NCI-H2227 (cell line): ENCODE measurements at regions not wholly inside any gene's neighbourhood (a gene's known extent, or its start where the extent isn't known, plus 50 kb on each side); places are given as distances from the start of the nearest gene placed in this dataset.
A peak's percentile ranks its signal among the peaks of the same experiment; 100 is the strongest.
"Not testable (repeated sequence)": the region's sequence is repeated elsewhere in the genome, so short reads cannot be mapped to it uniquely, and the experiment has no call there.

Experiments
- DNase-seq: peaks from one replicate; lab custom pipeline; 2025; ENCODE audit not compliant: unreplicated experiment; lab: John Stamatoyannopoulos, UW

GRCh38 chr6:27854421-27854820, 57.8 kb downstream of the OR2B2 start:
- DNase-seq, result no peak

DNA sequence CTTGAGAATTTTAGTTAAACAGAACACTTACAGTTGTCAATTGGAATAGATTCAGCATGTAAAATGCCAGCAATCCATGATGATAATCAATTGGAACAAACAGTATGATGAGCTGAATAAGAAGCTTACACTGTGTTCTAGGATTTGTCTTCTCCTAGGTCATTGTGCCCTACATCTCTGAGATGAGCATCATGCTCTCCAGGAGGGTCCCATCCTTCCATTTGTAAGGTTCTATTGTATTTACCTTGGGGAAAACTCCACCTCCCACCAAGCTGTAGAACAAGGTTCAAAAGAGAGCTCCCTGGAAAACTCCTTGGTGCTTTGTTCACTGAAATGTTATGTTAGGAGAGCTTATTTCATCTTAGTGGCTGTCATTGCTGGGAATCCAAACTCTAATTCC, 60.8 kb downstream of the OR2B2 start:
- no peak for DNase-seq

DNA sequence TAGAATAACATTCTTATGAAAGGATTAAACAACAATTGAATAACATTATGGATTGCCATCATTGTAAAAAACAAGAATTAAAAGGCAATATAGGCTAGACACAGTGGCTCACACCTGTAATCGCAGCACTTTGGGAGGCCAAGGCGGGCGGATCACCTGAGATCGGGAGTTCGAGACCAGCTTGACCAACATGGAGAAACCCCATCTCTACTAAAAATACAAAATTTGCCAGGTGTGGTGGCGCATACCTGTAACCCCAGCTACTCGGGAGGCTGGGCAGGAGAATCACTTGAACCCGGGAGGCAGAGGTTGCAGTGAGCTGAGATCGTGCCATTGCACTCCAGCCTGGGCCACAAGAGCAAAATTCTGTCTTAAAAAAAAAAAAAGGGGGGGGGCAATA, 63.2 kb downstream of the OR2B2 start:
- DNase-seq, result not testable (repeated sequence)

DNA sequence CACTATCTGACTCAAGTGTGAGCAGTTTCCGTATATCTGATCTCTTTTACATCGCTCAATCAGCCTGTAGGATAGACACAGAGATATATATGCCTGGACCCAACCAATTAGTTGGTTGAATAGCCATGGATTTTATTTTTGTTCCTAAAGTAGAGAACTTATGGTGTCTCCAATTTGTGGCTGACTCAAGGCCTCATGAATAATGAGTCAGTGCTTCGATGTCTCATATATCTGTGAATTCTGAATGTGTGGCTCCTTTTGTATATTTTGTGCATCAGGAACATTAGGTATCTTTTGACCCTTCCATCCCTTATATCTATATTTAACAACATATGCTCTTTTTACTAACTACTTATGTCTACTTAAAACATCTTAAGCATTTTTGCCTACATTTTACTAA, 64.5 kb downstream of the OR2B2 start:
- no peak for DNase-seq

DNA sequence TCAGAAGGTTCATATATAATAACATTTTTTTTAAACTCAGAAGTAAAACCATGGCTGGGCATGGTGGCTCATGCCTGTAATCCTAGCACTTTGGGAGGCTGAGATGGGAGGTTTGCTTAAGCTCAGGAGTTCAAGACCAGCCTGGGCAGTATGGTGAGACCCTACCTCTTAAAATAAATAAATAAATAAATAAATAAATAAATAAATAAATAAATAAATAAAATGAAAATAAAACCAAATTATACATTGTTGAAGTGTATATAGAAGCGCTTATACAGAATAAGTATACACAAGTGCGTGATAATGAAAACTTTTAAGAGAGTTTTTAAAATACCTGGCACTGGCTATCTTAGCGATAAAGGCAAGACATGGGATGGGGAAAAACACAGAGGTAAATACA, 71.6 kb downstream of the OR2B2 start:
- DNase-seq, result no peak

DNA sequence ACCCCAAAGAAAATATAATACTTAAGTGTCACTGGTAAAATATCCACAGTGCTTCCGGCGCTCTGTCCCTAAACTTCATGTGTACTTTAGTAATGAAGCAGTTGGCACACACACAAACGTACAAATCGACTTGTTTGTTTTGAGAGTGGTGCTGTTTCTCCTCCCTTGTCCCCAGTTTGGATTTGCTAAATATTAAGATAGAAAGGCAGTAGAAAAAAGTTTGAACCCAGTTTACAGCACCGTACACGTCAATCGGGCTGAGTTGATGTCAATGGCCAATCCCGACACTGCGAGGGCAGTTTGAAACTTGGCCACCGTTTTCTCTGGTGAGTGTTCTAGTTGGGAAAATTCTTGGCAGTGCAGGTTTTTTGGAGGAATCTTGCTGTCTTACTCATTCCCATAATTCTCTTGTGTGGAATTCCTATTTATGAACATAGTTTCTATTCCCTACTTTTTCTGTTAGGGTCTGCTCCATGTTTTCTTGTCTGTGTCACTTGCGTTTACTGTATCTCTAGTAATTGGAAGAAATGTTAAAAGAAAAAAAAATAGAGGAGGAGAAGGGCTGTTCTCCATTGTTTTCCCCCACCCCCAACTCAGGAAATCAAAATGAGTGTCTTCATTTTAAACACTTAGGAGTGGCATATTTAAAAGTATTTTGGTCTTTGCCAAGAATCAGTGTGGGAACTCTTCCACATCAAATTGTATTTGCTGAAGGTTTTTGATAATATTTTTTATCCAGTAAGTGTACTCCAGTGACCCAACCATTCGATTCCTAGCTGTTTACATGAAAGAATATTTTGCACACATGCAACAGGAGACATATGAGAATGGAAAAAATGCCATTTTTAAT, 72.3 kb downstream of the OR2B2 start:
- DNase-seq, result peak; percentile 36

- peak; percentile 55 for DNase-seq
These were observed 73.1 kb downstream of the OR2B2 start for GRCh38 chr6:27838945-27839625.

DNA sequence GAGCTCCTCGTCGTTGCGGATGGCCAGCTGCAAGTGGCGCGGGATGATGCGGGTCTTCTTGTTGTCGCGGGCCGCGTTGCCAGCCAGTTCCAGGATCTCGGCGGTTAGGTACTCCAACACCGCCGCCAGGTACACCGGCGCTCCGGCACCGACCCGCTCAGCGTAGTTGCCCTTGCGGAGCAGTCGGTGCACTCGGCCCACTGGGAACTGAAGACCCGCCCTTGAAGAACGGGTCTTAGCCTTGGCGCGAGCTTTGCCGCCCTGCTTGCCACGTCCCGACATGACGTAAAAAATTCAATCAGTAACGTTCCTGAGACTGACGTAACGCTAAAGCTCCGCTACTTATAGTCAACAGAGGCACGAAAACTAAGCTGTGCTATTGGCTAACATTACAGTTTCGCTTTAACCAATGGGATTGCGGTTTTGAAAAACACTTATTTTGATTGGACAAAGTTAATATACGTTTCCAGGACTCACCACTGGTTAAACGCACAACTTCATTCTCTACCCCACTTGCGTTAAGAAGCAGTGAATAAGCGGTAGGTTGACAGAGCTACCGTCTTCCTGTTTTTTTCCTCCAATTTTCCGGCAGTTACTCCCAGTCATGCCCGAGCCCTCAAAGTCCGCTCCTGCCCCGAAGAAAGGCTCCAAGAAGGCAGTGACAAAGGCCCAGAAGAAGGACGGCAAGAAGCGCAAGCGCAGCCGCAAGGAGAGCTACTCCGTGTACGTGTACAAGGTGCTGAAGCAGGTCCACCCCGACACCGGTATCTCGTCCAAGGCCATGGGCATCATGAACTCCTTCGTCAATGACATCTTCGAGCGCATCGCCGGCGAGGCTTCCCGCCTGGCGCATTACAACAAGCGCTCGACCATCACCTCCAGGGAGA, 73.9 kb downstream of the OR2B2 start:
- DNase-seq, result peak; percentile 99

DNA sequence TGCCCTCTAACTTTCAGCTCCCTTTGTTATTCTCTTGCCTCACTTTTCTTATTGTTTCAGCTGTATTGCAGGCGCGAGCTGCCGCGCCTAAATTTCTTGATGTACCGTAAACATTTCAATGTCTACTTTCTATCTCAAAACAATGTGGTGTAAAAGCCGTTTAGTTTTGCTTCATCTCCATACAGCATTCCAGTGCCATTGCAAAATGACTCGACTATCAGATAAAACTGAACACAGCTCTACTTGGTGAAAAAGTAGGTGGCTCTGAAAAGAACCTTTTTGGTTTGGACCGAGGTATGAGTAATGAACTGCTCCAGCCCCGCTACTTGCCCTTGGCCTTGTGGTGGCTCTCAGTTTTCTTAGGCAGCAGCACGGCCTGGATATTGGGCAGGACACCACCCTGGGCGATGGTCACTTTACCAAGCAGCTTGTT, 74.6 kb downstream of the OR2B2 start:
- peak; percentile 57 for DNase-seq

DNA sequence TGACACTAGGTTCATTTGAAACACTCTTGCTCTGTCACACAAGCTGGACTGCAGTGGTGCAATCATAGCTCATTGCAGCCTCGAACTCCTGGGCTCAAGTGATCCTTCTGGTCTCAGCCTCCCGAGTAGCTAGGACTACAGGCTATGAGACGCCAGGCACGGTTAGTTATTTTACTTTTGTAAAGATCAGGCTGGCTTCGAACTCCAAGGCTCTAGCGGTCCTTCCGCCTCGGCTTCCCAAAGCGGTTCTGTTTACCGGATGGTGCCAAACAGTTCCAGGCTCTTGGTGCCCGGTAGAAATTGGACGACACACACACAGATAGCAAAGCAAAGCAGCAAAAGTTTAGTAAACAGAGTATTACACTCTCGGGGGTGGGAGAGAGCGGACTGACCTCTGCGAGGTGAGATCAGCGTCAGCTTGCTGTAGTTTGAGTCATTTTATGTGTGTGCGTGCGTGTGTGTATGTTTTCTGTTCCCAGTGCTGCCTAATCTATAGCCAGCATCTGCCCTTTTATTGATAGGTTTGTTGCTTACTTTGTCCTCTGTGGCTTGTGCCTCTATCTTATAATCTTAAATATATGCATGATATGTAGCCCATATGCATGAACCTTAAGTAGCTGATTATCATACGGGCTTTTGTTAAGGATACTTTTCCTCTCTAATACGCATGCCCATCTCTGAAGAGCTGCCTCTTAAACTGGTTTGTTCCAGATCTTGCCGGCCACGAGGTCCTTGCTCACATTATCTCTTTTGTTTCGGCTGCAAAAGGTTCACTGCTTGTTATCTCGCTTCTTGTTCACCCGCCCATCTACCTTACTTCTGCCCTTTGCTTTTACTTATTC, 75.2 kb downstream of the OR2B2 start:
- peak; percentile 87 for DNase-seq

- no peak for DNase-seq
These were observed 75.9 kb downstream of the OR2B2 start for GRCh38 chr6:27836141-27836782.

- no peak for DNase-seq
These were observed 77.2 kb downstream of the OR2B2 start for GRCh38 chr6:27834879-27835549.

- DNase-seq, result no peak
These were observed 77.8 kb downstream of the OR2B2 start for GRCh38 chr6:27834384-27834783.

DNA sequence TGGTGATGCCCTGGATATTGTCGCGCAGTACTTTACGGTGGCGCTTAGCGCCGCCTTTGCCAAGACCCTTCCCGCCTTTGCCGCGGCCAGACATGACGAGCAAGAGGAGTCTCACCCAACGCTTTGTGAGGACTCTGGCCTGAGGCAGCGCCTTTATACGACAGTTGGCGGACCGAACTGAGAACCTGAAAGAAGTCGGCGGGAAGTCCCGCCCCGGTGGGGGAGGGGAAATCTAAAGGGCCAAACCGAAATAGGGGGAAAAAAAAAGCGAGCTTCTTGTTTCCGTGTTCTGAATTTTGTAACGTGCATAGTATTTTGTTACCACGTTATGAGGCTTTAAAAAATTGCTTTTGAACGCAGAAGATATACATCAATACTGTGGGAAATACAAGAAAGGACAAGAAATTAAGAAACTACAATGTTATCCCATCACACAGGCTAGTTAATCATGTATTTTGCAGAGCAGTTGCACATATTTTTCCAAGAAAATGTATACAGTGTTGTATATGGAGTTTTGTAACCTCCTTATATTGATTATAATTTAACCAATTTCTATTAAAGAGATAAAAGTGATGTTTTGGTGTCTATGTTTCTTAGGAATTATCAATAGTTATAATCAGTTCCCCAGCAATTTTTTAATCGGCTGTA, 80.6 kb downstream of the OR2B2 start:
- DNase-seq, result peak; percentile 88

DNA sequence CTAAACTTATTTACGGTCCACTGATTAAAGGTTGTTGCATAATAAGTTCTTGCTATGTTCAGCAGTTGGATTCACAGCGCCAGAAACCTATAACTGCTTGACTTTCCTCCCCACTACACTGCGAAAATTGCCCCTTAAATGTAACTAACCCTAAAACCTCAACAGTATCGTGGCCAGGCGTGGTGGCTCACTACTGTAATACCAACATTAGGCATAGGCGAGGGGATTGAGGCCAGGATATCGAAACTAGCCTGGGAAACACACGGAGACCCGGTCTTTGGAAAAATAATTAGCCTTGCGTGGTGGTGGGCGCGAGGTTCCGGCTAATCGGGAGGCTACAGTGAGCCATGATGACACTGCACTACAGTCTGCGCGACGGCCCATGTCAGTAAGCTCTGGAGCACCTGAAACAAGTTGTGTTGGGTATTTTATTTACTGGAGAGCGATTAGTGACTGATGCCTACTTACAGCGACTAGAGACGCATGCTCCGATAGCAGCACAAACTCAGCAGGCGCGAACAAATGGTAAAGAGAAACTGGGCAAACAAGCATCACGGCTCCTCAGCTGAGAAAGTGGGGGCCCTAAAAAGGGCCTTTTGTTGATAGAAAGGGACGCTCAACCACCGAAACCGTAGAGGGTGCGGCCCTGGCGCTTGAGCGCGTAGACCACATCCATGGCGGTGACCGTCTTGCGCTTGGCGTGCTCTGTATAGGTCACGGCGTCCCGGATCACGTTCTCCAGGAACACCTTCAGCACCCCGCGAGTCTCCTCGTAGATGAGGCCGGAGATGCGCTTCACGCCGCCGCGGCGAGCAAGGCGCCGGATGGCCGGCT, 81.4 kb downstream of the OR2B2 start:
- DNase-seq, result peak; percentile 68

GRCh38 chr6:27830212-27830599, 82.0 kb downstream of the OR2B2 start:
- DNase-seq, result no peak

DNA sequence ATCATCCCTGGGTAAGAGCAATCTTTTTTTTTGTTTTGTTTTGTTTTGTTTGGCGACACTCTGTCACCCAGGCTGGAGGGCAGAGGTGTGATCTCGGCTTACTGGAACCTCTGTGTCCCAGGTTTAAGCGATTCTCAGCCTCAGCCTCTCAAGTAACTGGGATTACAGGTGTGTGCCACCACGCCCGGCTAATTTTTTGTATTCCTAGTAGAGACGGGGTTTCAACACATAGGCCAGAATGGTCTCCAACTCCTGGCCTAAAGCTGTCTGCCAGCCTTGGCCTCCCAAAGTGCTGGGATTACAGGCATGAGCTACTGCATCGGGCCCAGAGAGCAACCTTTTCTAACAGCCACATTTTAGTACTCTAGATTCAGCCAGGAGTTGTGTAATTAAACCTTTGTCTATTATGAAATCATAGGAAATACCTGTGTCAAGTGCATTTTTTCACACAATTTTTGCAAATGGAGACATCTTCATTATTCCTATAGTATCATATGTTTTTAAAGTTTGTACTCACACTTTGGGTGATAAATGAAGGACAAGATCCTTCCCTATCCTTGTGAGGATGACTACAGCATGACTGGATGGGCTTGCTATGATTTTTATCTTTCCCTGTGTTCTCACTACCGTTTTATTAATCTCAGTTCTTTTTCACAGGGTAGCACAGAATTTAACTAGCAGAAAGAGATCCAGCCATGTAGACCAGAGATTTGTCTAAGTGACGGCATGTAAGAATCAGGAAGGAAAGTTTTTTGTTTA, 82.6 kb downstream of the OR2B2 start:
- DNase-seq, result no peak
